PC-3 (cell line): ENCODE measurements at regions not wholly inside any gene's neighbourhood (a gene's known extent, or its start where the extent isn't known, plus 50 kb on each side); places are given as distances from the start of the nearest gene placed in this dataset.

Experiments
- EZH2 ChIP-seq: fragments of 300-600 bp; sonication (generic); IDR thresholded peaks from one replicate; pipeline ENCODE4 v1.6.1; 2017; ENCODE audit warnings: antibody characterized with exemption, mild to moderate bottlenecking, low read length; ENCODE audit not compliant: unreplicated experiment
- EZH2phosphoT487 ChIP-seq: fragments of 300-600 bp; sonication (generic); IDR thresholded peaks from 2 replicates; pipeline ENCODE4 v1.6.1; 2018; ENCODE audit warnings: mild to moderate bottlenecking, antibody characterized with exemption, low read length, borderline replicate concordance
- TF ChIP-seq, protein P1 (sequence below): fragments of 300-600 bp; sonication (generic); conservative IDR thresholded peaks from 2 replicates; pipeline ENCODE4 v1.5.1; 2017; ENCODE audit warnings: antibody characterized with exemption, low read depth, mild to moderate bottlenecking, low read length

DNA sequence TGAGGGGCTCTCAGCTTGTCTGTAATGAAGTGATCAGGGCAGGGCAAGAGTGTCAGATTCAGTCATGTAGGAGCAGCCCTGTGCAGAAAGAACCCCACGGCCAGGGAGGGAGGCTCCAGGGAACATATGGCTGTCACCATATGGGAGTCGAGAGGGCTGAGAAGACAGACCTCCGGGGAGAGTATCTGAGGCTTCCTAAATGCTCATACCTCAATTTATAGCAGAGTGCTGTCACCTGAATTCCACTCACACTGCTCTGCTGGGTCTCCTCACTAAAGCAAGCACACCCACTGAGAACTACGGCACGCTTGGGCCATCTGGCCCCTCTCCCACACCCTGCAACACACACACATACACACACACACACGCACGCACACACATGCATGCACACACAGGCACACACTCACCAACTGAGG is 92.3 kb upstream of the TJP1 start:
- no peak for TF ChIP-seq EZH2phosphoT487
- TF ChIP-seq, protein P1, sequence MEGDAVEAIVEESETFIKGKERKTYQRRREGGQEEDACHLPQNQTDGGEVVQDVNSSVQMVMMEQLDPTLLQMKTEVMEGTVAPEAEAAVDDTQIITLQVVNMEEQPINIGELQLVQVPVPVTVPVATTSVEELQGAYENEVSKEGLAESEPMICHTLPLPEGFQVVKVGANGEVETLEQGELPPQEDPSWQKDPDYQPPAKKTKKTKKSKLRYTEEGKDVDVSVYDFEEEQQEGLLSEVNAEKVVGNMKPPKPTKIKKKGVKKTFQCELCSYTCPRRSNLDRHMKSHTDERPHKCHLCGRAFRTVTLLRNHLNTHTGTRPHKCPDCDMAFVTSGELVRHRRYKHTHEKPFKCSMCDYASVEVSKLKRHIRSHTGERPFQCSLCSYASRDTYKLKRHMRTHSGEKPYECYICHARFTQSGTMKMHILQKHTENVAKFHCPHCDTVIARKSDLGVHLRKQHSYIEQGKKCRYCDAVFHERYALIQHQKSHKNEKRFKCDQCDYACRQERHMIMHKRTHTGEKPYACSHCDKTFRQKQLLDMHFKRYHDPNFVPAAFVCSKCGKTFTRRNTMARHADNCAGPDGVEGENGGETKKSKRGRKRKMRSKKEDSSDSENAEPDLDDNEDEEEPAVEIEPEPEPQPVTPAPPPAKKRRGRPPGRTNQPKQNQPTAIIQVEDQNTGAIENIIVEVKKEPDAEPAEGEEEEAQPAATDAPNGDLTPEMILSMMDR, result no peak
- no peak for TF ChIP-seq EZH2
